ENCODE measurements at regions not wholly inside any gene's neighbourhood (a gene's known extent, or its start where the extent isn't known, plus 50 kb on each side); places are given as distances from the start of the nearest gene placed in this dataset.
"Not testable (repeated sequence)": the region's sequence is repeated elsewhere in the genome, so short reads cannot be mapped to it uniquely, and the experiment has no call there.

DNA sequence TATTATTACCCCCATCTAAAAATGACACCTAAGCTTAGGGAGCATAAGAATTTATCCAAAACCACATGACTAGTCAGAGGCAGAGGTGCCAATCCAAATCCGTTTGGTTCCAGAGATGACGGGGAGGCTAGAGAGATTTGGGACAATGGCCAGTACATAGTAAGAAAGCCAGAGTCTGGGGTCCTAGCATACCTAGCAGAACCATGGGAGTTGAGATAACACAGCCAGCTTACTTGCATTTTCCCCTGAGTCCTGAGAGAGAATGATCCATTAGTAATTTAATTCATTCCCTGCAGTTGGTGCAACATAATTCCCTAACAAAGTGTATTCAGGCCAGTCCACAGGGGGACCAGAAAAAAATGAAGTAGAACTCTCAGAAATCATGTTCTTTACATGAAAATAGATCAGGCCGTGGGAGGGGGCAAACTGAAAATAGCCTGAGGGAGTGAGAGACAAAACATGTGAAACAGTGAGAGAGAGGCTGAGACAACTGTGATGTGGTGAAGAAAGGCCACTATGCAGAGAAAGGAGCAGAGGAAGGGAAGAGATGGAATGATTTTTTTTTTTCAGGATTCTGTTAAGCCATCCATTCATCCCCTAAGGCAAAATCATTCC is 243.3 kb downstream of the BRINP2 start:
- intact Hi-C loops (cut with DNase I): no loop called here
- no peak for DNase-seq
- no peak for ATAC-seq

DNA sequence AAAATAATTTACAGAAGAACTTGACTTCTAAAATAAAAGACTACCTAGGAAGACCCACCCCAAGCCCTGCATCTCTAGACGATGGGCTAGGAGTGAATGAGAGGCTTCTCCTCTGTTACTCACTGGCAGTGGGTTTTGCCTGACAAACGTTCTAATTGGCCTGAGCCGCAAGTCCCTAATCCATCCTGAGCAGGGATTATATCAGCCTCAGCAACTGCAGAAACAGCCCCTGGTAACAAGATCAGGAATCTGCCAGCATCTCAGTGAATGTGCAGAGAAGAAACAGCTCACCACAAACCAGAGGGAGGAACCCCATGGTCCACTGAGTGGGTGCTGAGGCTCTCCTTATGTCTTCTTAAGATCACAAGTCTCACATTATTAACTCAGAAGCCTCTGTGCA is 240.6 kb downstream of the BRINP2 start:
- ATAC-seq (no peak), DNase-seq (no peak)
- intact Hi-C loops (cut with DNase I): no loop called here

DNA sequence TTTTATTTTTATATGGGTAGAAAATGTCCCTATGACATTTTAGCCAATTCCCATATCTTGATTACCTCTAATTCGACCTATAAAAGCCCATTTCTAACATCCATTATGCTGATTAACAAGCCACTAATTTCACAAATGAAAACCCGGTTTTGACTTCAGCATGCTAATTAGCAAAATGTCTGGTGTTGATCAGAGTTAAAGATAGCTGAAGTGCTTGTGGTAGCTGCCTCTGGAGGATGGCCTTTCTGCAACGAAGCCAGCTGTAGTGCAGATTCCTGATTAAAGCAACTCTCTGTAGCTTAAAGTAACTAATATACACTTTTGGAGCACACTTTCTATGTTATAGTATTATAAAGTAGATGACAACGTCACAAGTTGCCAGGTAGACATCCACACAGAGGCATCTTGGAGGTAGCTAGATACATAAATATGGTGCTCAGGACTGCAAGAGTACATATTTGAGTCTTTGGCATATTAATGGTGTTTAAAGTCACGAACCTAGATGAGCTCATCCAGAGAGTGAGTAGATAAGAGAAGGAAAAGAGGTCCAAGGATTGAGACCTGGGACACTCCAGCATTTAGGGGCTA is 239.5 kb downstream of the BRINP2 start:
- intact Hi-C loops (cut with DNase I): no loop called here
- no peak for DNase-seq
- ATAC-seq: no peak

DNA sequence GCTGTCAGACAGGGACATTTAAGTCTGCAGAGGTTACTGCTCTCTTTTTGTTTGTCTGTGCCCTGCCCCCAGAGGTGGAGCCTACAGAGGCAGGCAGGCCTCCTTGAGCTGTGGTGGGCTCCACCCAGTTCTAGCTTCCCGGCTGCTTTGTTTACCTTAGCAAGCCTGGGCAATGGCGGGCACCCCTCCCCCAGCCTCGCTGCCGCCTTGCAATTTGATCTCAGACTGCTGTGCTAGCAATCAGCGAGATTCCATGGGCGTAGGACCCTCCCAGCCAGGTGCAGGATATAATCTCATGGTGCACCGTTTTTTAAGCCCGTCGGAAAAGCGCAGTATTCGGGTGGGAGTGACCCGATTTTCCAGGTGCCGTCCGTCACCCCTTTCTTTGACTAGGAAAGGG is 235.6 kb downstream of the BRINP2 start:
- intact Hi-C loops (cut with DNase I); ATAC-seq; DNase-seq: not testable (repeated sequence)

DNA sequence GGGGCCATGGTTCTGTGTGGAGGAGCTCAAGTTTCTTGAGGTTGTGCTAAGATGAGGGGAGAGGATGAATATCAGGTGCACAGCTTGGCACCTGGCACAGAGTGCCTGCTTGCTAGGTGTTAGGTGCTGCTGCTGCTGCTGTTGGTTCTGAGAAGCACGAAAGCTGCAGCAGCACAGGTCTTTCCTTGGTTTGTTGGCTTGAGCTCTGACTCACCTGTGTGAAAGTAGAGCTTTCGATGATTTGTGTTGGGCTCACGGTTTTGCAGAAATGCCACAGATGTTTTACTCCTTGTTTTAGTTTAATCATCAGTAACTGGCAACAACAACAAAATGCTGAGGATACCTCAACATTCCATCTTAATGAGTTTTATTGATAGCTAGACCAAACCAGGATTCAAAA is 221.6 kb downstream of the BRINP2 start:
- DNase-seq: no peak
- intact Hi-C loops (cut with DNase I): no loop called here

DNA sequence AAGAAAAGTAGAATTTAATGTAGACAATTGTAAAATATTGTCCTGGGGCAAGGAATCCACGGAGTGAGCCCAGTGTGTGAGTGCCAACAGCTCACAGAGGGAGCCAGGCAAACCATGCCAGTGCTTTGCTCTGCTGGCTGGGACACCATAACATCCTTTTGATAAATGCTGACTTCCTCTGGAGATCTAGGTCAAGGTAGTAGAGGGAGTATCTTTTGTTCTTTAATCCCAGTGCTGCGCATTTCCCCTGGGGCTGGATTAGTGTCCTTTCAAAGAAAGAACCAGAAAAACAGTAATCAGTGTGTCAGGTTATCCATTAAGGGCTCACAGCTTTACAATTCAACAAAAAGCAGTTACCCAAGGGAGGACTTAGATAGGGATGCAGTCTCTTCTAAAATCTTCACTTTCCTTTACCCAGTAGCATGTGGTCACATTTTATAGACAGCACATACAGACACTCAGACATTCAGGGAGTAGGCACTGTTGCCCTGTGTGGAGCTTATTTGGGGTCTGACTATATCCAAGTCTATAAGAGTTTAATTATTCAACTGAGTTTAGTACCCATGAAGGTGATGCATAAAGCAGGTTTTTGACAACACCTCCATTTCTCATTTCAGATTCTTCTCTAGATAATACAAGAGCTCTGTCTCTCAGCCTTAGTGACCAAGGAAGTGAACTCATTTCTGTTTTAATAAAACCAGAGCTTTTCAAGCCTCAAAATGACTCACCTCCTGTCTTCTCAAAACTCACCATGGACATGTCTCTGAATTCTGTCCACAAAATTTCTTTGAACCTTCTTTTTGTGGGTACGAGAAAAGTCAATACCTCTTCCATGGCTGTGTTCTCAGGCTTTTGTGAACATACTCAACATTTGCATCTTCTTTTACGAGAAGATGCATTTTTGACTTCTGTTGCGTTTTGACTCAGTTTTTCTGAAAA is 215.3 kb downstream of the BRINP2 start:
- ATAC-seq (no peak), DNase-seq (no peak)
- intact Hi-C loops (cut with DNase I): no loop called here

More for the DNA sequence above, 221.6 kb downstream of the BRINP2 start:
- ATAC-seq: no peak

DNA sequence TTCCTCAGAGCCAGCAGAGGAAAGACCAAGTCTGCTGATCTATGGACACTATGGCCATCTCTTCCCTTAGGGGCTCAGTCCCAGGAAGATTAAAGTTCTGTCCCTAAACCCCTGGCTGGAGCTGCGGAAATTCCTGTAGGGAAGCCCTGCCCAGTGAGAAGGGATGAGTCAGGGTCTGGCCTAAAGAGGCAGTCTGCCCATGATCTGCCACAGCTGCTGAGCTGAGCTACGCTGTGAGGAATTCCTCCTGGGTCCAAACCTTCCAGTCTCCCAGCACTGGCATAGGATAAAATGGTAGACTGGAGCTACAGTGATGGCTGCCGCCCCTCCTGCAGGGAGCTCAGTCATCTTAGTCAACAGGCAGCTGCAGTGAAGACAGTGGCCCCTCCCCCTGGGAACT is 213.7 kb downstream of the BRINP2 start:
- DNase-seq: no peak
- intact Hi-C loops (cut with DNase I): no loop called here
- no peak for ATAC-seq

DNA sequence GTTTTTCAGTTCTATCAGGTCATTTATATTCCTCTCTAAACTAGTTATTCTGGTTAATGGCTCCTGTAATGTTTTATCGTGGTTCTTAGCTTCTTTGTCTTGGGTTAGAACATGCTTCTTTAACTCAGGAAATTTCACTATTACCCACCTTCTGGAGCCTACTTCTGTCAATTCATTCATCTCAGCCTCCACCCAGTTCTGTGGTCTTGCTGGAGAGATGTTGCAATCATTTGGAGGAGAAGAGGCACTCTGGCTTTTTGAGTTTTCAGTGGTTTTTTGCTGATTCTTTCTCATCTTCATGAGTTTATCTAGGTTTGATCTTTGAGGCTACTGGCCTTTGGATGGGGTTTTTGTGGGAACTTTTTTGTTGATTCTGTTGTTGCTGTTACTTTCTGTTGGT is 213.0 kb downstream of the BRINP2 start:
- intact Hi-C loops (cut with DNase I): no loop called here
- ATAC-seq: no peak

DNA sequence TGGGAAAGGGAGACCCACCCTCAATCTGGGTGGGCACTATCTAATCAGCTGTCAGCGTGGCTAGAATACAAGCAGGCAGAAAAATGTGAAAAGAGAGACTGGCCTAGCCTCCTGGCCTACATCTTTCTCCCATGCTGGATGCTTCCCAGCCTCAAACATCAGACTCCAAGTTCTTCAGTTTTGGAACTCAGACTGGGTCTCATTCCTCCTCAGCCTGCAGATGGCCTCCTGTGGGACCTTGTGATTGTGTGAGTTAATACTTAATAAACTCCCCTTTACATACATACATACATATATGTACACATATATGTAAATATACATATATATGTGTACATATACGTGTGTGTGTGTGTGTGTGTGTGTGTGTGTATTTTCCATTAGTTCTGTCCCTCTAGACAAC is 207.1 kb downstream of the BRINP2 start:
- intact Hi-C loops (cut with DNase I): no loop called here
- ATAC-seq: no peak

More for the DNA sequence above, 213.0 kb downstream of the BRINP2 start:
- DNase-seq: no peak

DNA sequence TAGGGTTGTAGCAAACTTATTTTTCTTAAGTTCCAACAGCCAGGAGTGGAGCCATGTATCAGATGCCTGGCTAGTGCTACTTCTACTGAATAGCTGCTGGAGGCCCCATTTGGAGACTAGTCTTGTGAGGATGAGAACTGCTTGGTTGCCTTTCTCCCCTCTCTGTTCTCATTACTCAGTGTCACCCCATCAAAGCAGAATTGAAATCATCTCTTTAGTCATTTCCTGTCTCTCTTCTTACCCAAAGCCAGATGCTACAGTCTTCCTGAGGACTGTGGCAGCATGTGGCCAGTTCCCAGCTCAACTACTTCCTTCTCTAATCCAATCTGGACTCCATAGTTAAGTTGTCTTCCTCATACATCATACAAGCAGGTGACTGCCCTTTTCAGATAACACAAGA is 197.5 kb downstream of the BRINP2 start:
- ATAC-seq (no peak), DNase-seq (no peak)
- intact Hi-C loops (cut with DNase I): no loop called here

More for the DNA sequence above, 207.1 kb downstream of the BRINP2 start:
- no peak for DNase-seq

DNA sequence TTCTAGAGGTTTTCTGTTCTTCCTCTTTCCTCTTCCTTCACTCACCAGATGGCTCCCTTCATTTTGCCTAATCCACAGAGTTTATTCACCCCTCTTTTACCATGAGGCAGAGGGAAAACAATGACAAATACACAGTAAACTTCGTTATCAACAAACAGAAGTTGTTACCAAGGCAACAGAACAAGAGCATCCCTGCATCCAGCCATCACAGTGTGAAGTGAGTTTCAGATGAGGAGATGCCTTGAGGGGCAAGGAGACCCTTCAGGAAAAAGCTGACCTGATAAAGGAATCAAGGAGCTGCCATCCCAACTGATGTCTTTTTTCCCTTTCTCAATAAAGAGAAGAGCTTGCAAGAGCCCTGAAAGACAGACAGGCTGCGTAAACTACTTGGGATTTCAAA is 195.3 kb downstream of the BRINP2 start:
- DNase-seq (no peak), ATAC-seq (no peak)
- intact Hi-C loops (cut with DNase I): no loop called here

DNA sequence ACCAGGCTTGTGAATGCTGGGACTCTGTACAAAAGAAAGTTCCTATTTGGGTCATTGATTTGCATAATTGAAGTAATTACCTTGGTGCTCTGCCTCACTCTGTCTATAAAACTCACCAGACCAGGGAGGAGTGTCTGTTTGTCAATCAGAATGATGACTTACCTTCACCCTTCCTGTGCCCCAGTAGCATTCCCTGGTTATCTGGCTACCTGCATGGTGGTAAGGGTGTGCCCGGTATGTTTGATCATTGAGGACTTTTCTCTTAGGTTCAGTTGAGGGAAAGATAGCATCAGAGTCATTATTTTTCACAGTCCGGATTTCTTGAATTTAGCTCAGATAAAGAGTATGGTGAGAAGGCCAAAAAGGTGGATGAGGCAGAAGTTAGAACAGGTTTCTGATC is 190.0 kb downstream of the BRINP2 start:
- DNase-seq: no peak
- intact Hi-C loops (cut with DNase I): no loop called here
- ATAC-seq: no peak

DNA sequence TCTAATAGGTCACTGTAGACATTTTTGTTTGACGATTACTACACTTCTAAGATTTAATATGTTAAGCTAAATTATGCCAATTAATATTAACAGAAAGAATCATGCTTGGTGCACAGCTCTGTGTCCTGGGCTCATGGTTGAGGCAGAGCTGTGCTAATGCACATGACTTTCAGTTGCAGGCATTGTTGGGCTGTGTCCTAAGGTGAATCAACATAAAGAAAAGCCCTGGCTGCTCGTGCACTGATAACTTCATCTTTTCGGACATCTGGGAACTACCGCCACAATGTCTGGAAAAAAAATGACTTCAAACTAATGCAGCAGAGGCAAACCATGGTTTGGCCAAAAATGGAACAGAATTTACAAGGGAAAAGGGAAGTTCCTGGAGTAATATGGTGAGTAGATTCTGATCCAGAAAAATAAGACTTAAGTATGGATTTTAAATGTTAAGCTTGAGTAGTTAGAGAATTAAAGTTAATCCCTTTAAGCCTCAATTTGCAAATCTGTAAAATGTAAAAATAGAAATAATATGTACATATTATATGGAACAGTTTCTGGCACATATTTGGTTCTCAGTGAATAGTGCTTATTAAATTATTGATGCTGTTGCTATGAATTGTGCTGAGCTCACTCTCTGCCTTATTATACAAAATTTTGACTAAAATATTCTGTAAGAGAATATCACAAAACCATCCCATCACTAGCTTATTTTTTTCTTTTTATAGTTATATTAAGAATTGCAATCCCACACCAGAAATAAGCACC is 186.1 kb downstream of the BRINP2 start:
- intact Hi-C loops (cut with DNase I): loop anchor here (5.0 to 10.0 kb wide), 3 partner anchors 92 to 460 kb away; no protein-coding TSS in a partner anchor
- ATAC-seq: no peak
- no peak for DNase-seq

DNA sequence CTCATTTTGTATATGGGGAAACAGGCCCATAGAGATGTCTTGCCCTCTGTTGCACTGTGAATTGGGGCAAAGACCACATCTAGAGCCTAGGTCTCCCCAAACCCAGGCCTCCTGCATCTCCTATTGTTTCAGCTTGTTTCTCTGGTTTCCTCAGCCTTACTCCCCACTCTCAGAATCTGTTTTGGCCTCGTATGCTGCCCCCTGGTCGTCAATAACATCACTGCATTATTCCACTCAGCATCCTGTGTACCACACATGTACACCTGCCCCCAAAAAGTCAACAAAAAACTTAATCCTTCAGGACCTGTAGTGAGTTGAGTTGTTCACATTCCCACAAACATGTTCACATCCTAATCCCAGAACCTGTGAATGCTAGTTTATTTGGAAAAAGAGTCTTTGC is 184.8 kb downstream of the BRINP2 start:
- peak in 1 of 2 donors; percentile 54 for ATAC-seq
- no peak for DNase-seq
- intact Hi-C loops (cut with DNase I): loop anchor here (5.0 to 10.0 kb wide), 3 partner anchors 91 to 458 kb away; no protein-coding TSS in a partner anchor

DNA sequence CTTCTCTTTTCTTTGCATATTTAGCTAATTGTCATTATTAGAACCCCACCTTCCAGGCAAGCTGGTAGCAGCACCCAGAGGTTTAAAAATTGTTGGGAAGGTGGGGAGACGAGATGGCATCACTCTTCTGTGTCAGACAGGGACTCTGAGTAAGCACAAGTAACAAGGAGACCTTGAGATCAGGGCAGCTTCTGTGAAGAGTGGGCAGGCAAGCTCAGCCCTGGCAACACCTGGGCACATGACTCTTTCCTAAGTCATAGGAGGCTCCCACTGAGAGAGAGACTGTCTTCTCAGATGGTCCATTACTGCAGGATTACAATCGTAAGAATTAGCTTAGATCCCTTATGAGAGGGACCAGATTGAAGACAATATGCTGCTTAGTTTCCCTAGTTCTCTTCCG is 183.5 kb downstream of the BRINP2 start:
- no peak for ATAC-seq
- intact Hi-C loops (cut with DNase I): loop anchor here (10.0 kb wide), 2 partner anchors 89 to 99 kb away; no protein-coding TSS in a partner anchor

DNA sequence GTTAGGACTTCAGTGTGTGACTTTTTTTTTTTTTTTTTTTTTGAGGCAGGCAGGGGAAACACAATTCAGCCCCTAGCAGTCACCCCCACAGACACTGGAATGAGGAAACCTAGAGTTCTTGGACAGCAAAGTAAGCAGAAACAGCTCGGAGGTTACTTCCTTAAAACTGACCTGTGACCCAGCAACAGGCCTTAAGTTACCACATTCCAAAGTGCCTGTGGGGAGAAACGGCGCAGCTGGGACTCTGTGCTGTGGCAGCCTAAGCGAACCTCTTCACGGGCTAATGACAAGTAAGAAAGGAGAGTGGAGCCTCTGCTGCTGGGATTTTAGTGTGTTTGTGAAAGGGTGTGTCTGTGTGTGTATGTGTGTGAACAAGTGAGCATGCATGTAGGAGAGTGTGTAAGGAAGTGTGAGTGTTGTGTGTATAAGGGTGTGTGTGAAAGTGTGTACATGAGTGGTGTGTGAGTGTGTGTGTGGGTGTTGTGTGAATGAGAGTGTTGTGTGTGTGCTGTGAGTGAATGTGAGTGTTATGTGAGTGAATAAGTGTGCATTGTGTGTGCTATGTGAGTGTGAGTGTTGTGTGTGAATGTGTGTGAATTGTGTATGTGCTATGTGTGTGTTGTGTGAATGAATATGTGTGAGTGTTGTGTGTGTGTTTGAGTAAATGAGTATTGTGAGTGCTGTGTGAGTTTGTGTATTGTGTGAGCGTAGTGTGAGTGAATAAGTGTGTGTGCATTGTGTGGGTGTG is 180.8 kb downstream of the BRINP2 start:
- ATAC-seq (peak in 1 of 2 donors; percentile 59), DNase-seq (no peak)

More for the DNA sequence above, 183.5 kb downstream of the BRINP2 start:
- DNase-seq: no peak

DNA sequence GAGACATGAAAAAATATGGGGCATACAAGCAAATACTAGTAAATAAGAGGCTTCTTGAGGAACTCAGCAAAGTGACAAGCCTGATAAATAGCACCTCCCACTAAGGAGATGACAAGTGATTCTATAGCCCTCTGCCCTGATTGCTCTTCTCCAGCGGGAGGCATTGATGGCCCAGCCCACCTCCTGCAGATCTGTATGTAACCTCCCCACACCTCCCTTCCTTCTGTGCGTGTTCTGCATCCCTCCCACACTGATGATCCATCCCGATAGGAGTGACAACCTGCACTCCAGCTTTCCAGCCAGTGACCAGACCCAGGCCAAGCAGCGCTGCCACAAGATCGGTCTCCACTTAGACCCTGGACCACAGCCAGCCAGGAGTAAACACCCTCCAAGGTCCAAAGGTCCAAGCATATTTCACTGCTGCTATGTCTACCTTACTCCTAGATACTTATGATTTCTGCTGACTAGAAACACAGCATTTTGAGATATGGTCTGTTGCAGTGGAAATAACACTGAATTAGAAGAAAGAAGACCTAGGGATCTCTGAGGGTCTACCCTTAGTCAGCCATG is 176.1 kb downstream of the BRINP2 start:
- intact Hi-C loops (cut with DNase I): no loop called here
- no peak for ATAC-seq

More for the DNA sequence above, 180.8 kb downstream of the BRINP2 start:
- intact Hi-C loops (cut with DNase I): loop anchor here (10.0 kb wide), 2 partner anchors 87 to 97 kb away; no protein-coding TSS in a partner anchor

DNA sequence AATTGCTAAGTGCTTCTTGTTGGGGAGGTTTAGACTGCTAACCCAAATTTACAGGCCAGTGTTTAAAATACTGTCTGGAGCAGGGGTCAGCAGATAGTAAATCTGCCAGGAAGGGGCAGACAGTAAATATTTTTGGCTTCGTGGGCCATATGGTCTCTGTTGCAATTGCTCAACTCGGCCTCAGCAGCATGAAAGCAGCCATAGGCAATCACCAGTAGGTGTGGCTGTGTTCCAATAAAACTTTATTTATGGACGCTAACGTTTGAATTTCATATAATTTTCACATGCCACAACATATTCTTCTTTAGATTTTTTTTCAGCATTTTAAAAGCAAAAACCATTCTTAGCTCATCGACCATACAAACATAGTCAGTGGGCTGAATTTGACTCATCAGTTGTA is 172.7 kb downstream of the BRINP2 start:
- intact Hi-C loops (cut with DNase I): no loop called here
- no peak for ATAC-seq
- DNase-seq: no peak

More for the DNA sequence above, 176.1 kb downstream of the BRINP2 start:
- no peak for DNase-seq

Measured in left cardiac atrium (tissue), 4 donors.